HG03280 (cell line): ENCODE measurements at regions not wholly inside any gene's neighbourhood (a gene's known extent, or its start where the extent isn't known, plus 50 kb on each side); places are given as distances from the start of the nearest gene placed in this dataset.

Source experiments
- ATAC-seq: cut with Tn5 transposase; IDR thresholded peaks from one replicate; pipeline ENCODE4 v1.9.1; 2021; ENCODE audit warnings: mild to moderate bottlenecking, moderate library complexity; ENCODE audit not compliant: unreplicated experiment

GRCh38 chr2:18639756-18640453 is 50.5 kb upstream of the NT5C1B start:
- no peak for ATAC-seq
